ENCODE measurements at regions not wholly inside any gene's neighbourhood (a gene's known extent, or its start where the extent isn't known, plus 50 kb on each side); places are given as distances from the start of the nearest gene placed in this dataset.
"Not testable (repeated sequence)": the region's sequence is repeated elsewhere in the genome, so short reads cannot be mapped to it uniquely, and the experiment has no call there.

DNA sequence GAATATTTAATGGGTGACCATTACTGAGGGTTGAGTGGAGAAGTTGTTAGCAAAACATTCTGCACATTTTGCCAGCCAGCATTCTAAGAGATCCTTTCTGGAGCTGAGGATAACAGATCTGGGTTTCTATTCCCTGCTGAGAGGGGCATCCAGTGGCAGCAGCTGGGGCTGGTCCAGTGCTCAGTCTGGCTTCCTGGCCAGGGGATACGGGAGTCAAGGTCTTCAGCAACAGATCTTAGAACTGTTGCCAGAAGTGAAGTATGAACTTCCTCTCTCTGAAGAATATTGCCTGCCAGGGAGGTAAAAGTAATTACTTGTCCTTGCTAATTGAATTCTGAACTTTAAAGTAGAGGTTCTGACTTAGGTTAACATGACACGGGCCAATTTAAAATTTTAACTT, 568.4 kb downstream of the REEP3 start:
- no peak for DNase-seq

DNA sequence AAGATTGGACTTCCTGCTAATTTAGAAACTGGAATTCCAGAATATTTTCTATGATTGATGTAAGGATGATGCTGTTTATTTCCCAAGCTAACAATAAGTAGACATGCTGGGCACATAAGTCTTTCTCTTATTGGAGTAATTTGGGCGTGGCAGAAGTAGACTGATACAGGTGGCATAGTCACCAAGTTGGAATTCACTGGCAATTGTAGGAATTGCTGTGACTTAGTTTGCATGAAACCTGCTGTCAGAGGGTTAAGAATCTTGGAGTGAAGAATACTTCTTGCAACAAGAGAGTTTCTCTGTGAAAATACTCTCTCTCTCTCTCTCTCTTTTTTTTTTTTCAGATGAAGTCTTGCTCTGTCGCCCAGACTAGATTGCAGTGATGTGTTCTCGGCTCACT, 569.7 kb downstream of the REEP3 start:
- no peak for DNase-seq

DNA sequence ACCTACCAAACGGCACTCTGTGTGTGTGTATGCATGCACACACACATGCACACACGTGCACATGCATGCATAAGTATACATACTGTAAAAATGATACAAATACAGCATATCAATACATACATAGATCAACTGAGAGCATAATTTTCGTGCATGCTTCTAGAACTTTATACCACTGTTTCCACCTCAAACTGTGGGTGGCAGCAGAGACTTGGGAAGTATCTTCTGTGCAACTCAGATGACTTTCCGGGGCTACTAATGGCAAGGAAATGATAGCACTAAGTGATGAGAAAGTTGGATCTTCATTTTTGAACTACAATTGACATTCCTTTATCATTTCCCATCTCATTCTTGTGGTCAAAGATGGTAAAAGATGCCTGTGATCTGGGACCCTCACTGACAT, 570.7 kb downstream of the REEP3 start:
- DNase-seq, result no peak

DNA sequence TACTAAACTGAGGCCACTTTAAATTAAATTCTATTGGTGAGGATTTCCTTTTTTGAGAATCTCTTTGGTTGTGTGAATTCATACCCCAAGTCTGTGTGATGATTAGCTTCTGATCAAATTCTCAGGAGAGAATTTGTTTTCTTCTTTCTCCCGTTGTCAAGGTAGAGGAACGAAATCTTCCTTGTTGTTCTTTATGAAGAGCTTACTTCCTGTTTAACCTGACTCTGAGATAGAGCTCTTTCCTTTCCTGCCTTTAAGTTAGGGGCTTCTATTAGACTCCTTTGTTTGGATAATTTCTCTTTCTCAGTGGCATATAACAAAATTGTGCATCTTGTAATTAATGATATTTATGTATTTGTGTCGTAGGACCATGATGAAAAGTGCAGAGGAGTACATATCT, 572.1 kb downstream of the REEP3 start:
- DNase-seq, result no peak

DNA sequence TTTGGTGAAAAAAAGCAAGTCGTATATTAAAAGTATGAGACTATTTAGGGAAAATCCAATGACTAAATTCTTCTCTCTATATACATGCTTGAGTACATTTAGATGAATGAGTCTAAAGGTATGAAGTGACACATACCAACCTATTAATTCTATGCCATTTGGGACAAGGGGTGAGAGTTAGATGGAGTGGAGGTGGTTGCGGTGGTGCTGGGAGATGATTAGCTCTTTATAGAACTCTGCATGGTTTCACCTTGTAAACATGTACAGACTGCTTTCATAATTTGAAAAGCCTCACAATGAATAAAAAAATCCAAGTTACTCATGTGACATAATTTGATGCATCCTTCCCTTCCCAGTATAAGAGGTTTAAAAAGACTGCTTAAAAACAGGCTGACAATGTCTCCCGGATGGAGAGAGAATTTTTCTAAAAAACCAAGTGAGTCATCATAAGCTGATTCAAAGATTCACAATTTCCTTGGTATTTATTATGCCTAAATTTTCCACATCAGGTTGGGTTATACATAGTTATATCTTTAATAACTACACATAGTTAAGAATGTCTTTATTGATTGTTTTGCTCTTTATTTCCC, 572.8 kb downstream of the REEP3 start:
- no peak for DNase-seq

DNA sequence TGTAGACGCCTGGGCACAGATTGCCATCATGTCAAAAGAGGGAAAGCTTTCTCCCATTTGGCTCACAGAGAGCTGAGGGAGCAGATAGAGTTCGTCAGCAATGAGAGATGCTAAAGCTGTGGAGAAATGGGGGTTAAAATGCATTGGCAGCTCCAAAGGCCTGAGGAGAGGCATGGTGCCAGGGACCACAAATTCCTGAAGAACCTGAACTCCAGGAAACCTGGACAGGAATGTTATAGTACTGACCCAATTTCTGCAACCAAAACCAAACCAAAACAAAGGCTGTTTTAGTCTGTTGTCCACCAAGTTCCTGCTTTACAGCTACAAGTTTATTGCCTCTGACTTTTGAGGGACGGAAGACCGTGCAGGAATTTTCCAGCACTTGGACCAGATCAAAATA, 575.7 kb downstream of the REEP3 start:
- DNase-seq, result no peak

DNA sequence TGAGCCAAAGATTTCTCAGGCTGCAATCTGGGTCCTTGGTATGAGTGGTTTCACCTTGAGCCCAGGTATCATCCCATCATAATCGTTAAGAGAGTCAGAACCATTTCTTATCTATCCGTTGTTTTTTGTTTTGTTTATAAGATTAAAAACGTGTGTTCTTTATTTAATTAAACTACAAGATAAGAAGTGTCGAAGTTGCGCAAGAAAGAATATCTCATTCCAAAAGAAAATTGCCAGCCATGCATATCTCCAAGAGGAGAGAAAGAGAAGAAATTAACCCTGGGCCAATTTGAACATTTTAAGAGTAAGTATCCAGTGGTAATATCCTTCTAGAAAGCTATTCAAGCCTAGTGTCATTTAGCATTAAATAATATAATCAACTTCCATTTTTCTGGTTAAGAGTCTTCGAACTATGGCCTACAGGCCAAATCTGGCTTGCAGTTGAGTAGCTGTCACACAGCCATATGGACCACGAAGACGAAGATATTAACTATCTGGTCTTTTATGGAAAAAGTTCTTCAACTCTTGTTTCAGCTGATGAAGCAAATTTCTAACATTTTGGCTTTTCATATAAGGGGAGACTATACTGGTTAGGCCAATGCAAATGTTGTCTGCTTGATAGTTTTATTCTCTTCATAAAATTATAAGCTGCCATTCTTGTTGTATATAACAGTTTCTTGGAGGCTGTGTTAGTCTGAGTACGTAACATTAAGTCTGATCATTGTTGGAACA, 576.4 kb downstream of the REEP3 start:
- no peak for DNase-seq

DNA sequence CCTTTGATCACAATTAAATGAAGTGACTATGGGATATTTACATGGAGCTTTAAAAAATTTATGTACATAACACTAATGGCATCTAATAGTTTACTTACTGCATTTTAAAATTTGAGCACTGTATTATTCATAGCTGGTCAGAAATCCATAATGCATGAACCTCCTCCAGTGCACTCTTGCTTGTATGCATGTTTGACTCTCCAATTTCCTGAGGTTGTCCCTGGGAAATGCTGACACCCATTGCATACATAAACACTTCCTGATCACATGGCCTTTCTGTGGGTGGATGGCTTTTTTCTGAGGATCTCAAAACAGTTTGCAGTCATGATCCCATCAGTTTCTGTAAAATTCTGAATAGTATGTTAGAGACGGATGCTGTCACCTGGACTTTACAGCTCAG, 577.8 kb downstream of the REEP3 start:
- DNase-seq, result no peak

DNA sequence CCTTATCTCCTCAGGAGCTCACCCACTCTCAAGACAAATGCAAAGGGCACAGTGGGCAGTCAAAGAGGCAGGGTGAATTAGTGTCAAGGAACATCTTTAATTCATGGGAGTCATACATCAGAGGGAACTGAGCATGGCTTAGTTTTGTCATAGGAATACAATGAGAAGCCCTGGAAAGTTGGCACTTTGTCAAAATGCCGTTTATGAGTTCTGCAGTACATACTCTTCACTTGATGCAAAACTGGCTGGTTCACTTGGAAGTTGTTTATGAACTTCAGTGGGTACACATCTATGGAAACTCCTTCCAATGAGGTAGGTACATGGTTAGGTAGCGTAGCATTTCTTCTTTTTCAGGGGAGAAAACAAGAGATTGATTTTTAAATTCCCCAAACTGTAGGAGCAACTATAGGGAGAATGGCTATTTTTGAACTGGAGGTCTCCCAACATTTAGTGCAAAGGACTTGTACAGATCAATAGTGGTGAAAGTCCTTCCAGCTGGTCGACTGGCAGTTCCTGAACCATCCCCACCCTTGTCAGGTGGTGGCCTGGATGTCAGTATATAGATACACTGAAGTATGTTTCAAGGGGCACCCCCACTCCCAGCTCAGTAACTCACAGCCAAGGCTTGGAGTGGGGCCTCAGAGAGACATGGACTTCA, 580.5 kb downstream of the REEP3 start:
- no peak for DNase-seq

DNA sequence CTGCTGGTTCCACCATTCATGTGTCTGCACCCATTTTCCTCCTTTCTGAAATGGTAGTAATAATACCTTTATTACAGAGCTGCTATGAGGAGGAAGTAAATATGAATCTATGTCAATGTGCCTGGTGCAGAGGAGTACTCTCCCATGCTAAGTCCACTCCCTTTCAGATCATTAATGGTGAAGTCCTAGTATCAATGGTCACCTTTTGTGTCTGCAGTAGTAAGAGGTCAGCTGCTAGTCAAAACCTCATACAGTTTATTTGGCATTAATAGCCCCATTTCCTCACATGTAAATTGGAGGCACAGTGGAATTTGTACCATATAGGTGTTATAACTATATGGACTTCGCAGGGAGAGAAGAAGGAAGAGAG, 581.0 kb downstream of the REEP3 start:
- no peak for DNase-seq

DNA sequence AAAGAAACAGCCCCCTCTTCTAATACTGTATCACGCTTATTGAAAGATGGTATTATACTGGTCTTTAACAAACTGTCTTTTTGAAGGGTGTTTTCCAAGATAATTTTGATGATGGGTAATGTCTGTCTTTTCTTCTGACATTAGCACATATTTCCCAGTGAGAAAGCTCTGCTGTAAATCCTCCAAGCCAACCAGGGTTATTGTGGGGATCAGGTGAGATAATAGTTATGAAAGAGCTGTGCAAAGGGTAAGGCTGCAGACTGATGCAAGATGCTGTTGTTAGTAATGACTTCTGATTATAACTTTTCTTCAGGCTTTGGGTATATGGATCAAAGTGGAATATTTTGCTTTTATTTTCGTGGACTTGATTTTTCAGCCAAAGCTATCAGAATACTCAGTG, 581.7 kb downstream of the REEP3 start:
- DNase-seq, result no peak

DNA sequence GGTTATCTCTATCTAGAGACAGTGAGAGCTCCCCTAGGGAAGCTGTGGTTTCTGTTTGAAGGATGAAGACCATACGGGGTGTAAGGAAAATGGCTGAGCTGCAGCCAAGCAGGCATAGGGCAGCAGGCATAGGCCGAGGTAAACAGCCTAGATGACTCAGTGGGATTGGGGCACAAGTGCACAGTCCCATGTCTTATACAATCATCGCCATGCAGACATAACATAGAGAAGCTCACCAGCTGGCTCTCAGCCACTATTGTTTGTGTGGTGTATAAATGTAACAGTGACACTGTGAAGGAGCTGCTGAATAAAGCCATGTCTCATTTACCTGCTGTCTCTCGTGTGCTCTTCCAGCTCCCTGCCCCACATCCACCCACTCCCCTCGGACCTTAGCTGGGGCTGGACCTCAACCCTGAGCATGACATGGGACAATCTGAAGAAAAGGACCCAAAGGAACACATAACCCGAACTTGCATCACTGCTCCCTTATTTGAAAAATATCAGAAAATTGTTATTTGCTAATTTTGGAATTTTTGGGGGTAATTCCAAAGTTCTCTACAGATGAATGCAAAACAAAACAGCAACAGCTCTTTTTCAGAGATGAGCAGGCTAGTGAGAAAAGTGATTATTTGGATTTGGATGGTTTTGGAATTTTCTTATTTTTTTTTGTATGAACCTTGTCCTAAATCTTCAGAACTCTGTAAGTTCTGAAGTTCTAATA, 582.7 kb downstream of the REEP3 start:
- no peak for DNase-seq

DNA sequence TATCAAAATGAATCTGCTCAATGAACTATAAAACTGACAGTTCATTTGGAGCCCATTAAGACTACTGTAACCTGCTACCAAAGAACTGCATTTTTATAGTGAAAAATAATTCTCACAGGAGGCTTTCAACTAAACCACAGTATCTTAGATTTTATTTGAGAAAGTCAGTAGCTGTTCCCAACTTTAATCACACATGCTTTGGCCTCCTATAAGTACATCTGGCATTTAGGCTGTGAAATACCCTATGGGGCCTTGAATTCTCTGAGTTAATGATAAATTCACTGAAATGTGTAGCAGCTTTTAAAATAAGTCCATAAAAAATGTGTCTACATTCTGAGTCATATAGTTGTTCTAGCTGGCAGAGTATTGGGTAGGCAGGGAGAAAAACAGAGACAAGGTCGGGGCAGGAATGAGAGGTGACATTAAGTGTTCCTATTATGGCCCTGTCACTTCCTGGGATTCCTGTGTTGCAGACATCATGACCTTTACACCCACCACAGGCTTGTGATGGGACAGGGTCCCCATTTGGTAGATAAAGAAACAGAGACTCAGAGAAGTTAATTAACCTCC, 588.8 kb downstream of the REEP3 start:
- no peak for DNase-seq

DNA sequence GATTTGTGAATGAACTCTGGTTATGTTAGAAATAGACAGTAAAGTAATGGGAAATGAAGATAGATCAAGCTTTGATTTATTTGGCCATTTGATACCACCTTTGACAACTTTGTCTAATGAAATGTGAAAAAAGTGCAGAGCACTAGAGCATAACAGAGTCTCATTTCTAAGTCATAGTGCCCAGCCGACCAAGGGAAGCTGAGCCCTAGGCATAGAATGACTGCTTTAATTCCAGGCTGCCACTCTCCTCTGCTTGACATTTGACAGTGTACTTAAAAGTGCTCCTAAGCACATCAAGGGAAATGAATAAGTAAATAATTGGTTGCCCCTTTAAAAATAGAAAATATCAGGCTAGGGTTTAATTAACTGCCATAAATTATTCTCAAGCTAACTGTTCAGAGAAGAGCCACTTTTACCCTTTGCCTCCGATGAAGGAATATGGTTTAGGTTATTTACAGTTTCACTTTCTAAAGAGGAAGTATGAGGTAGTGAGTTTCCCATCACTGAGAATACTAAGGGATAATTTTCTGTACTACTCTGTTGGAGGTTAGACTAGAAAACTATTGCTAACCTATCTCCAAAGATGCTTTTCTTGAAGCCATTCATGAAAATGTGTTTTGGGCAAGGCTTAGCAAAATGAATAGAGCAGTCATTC, 591.6 kb downstream of the REEP3 start:
- DNase-seq, result no peak

DNA sequence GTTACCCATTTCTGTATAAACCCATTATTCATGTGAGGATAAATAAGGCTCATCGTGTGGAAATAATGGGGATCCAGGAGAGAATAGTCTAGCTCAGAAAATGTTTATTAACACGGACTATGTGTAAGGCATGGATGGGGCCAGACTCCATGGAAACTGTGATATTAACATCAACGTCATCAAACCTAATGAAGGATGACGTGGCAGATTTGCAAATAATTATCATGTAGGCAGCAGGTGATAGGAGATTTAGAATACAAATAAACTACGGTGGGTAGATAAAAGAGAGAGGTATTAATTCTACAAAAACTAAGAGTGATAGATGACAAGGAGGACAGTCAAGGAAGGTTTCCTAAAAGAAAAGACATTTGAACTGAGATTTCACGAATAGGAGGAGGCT, 592.2 kb downstream of the REEP3 start:
- no peak for DNase-seq

DNA sequence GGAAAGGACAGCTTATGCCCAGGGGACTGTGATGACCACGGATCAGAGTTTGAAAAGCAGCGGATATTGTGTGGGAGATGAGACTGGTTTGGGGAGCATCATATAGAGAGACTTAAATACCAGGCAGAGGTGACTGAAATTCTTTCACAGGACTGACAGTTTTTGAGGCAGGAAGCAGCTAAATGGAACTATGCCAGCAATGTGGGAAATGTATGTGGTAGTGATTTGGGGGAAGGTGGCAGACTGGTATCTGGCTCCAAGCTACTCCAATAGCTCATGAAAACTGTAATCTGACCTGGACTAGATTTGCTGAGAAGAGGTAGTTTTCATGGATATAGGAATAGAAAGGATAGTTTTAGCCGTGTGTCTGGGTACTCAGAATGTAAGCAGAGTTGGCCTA, 592.6 kb downstream of the REEP3 start:
- no peak for DNase-seq

DNA sequence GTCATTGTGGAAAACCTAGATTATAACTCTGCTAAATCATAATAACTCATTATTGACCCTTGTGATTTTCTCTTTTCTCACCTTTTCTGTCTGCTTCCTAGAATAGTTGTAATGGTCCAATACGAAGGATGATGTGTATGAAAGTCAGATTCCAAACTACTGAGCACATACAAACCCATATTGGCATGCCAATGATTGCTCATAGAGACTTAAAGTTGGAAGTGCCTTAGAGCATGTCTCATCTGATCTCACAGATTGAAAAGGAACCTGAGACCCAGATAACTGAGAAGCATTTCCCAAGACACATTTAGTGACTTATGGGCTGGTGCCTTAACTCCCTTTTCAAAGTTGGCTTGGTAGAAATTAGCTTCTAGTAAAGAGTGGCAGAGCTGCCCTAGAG, 594.3 kb downstream of the REEP3 start:
- no peak for DNase-seq

DNA sequence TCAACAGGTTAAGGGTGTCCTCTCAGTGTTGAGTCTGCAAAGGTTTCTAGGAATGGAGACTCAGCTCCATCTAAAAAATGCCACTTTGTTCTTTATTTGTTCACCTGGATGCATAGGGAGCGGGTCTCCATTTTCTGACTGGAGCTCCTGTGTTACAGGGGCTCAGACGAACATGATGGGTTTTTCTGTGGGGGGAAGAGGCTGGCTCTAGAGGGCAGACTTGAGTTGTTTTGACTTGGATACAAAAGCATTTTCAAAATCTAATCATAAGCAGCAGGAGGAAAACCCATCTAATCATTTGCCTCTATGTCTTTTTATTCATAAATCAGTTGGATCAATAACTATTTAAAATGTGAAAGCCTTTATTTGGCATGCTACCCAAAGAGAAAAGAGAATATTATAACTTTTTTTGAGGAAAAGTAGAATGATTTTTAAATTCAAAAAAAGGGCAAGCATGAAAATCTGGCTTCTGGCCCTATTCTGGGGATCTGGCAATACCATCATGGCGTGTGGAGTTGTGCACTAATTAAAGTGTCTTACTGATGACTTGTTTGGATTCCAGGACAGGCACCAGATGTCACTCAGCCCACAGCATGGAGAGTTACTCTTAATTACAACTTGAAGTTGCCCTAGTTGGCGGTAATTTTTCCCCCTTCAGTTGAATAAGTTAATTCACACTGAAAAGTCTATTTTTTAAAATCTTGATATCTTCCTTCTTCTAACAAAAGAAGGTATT, 594.9 kb downstream of the REEP3 start:
- no peak for DNase-seq

DNA sequence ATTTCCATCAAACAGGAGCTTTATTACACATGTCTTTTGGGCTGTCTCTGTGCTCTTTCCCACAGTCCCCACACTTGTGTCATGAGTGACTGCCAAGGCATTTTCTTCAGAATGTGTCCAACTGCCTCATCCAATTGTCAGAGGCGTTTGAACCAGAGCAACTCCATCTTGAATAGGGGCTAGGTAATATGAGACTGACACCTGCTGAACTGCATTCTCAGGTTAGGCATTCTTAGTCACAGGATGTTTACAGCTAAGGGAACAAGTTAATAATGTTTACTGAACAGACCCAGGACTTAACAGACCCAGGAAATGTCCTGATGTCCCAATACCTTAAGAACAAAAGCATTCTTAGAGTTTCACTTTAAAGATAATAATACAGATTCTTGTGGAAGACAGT, 595.5 kb downstream of the REEP3 start:
- no peak for DNase-seq

DNA sequence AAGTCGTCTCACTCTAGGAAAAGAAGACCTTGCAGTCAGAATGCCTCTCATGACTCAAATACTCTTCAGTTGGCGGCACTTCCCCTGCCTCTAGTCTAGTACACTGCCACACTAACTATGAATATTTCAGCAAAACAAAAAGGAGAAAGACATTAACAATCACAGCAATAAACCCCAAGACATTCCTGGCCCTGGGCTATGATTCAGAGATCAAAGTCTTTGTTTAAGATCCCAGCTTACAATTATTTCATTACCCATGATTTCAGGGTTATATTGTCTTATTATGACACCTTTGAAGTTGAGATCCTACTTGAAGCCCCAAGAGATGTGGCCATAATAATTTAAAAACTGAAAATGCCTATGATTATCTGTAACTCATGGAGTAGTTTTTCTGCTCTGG, 597.5 kb downstream of the REEP3 start:
- no peak for DNase-seq

DNA sequence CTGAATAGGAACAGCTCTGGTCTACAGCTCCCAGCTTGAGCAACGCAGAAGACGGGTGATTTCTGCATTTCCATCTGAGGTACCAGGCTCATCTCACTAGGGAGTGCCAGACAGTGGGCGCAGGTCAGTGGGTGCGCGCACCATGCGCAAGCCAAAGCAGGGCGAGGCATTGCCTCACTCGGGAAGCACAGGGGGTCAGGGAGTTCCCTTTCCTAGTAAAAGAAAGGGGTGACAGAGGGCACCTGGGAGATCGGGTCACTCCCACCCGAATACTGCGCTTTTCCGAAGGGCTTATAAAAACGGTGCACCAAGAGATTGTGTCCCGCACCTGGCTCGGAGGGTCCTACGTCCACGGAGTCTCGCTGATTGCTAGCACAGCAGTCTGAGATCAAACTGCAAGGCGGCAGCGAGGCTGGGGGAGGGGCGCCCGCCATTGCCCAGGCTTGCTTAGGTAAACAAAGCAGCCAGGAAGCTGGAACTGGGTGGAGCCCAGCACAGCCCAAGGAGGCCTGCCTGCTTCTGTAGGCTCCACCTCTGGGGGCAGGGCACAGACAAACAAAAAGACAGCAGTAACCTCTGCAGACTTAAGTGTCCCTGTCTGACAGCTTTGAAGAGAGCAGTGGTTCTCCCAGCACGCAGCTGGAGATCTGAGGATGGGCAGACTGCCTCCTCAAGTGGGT, 599.2 kb downstream of the REEP3 start:
- DNase-seq, result not testable (repeated sequence)

DNA sequence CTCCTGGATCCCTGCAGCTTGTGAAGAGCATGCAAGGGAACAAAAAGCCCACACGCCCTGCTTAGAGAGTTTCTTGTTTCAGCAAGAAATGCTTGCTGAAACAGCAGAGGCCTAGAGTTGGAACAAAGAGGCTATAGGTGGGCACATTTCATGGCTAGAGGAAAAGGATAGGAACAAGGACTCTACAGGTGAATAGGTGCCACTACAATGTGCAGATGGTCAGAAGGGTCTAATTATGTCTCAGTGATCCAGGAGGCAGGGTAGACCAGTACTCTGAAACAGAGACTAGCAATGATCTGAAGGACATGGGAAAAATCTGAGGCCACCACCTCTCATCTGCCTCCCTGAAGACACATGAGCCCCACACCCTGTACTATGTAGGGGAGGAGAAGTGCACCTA, 609.0 kb downstream of the REEP3 start:
- no peak for DNase-seq

Data from CD4-positive, alpha-beta T cell treated with Interleukin-4 for 4 hours (primary cell).